ENCODE measurements at regions not wholly inside any gene's neighbourhood (a gene's known extent, or its start where the extent isn't known, plus 50 kb on each side); places are given as distances from the start of the nearest gene placed in this dataset.

- TF ChIP-seq CTCF (IDR thresholded peaks at IDR 0.05) (no peak), POLR2A (IDR thresholded peaks at IDR 0.05) (no peak)
Observed at GRCh38 chr3:163306405-163306804, 1771.9 kb downstream of the SI start.
